H1 (cell line): ENCODE measurements at regions not wholly inside any gene's neighbourhood (a gene's known extent, or its start where the extent isn't known, plus 50 kb on each side); places are given as distances from the start of the nearest gene placed in this dataset.

Experiments
- CTCF ChIA-PET: fragments of 300-600 bp; sonication (Branson Sonifier 250); formaldehyde crosslinking; loops from one replicate; lab custom pipeline; 2021; ENCODE audit not compliant: partially characterized antibody; lab: Charles Lee
- POLR2A ChIA-PET: fragments of 300-600 bp; sonication (Branson Sonifier 250); formaldehyde crosslinking; loops from one replicate; lab custom pipeline; 2021; ENCODE audit warnings: inconsistent platforms; ENCODE audit not compliant: partially characterized antibody; lab: Charles Lee
- DNase-seq, 2 experiments: peaks; one replicate each; pipeline versions ENCODE4 v3.0.0 to v3.0.0-alpha.2; 2010 to 2022; ENCODE audit warnings: low spot score in 2 of 2, low read depth in 1 of 2, mixed read lengths in 1 of 2
- FAIRE-seq: peaks from 2 replicates; lab custom pipeline; 2011; peaks lifted over from hg19 to GRCh38; lab: Jason Lieb, UNC
- H2AFZ ChIP-seq: 2 replicates; pipeline ENCODE4 v1.8.1; 2012; ENCODE audit warnings: low read length, inconsistent platforms
- H2AK5ac ChIP-seq: 2 replicates; pipeline ENCODE4 v1.6.1; 2013; ENCODE audit warnings: low read depth, low read length
- H2BK120ac ChIP-seq: replicated peaks from 2 replicates; pipeline ENCODE3; 2013; ENCODE audit warnings: low read depth, low read length, inconsistent platforms
- H2BK12ac ChIP-seq: 2 replicates; pipeline ENCODE4 v1.6.1; 2013; ENCODE audit warnings: low read depth, low read length
- H2BK15ac ChIP-seq: 2 replicates; pipeline ENCODE4 v1.6.1; 2013; ENCODE audit warnings: low read length
- H2BK20ac ChIP-seq: 2 replicates; pipeline ENCODE4 v1.6.1; 2013; ENCODE audit warnings: low read length
- H2BK5ac ChIP-seq: 2 replicates; pipeline ENCODE4 v1.6.1; 2013; ENCODE audit warnings: low read depth, low read length
- H3K14ac ChIP-seq: 2 replicates; pipeline ENCODE4 v1.6.1; 2013; ENCODE audit warnings: inconsistent platforms; ENCODE audit not compliant: insufficient read length
- H3K18ac ChIP-seq: 2 replicates; pipeline ENCODE4 v1.6.1; 2013; ENCODE audit warnings: low read length; ENCODE audit errors: extremely low read depth
- H3K23ac ChIP-seq: 2 replicates; pipeline ENCODE4 v1.6.1; 2013; ENCODE audit warnings: inconsistent platforms; ENCODE audit not compliant: insufficient read length
- H3K23me2 ChIP-seq: 2 replicates; pipeline ENCODE4 v1.6.1; 2013; ENCODE audit warnings: low read depth, low read length
- H3K27ac ChIP-seq: 2 replicates; pipeline ENCODE4 v1.6.1; 2011; ENCODE audit warnings: low read depth, low read length, inconsistent platforms
- H3K27me3 ChIP-seq, 4 experiments: replicated peaks in 1 of 4; 1 replicate in 1 of 4; 2 replicates in 3 of 4; pipeline versions ENCODE4 v1.6.1 to v1.8.1; 2011 to 2013; ENCODE audit warnings: low read length in 3 of 4, mild to moderate bottlenecking in 3 of 4, inconsistent platforms in 2 of 4, mixed read lengths in 2 of 4, moderate library complexity in 1 of 4; ENCODE audit not compliant: control insufficient read depth in 3 of 4, insufficient read depth in 3 of 4; ENCODE audit errors: extremely low read depth in 1 of 4
- H3K36me3 ChIP-seq, 4 experiments: 2 replicates each; pipeline versions ENCODE4 v1.6.1 to v1.8.1; 2011 to 2013; ENCODE audit warnings: mild to moderate bottlenecking in 4 of 4, low read length in 3 of 4, moderate library complexity in 2 of 4, control low read depth in 1 of 4, inconsistent platforms in 1 of 4; ENCODE audit not compliant: insufficient read depth in 4 of 4, control insufficient read depth in 2 of 4
- H3K4ac ChIP-seq: replicated peaks from 2 replicates; pipeline ENCODE3; 2013; ENCODE audit warnings: low read length, low read depth, mixed read lengths, inconsistent platforms; ENCODE audit not compliant: insufficient read length
- H3K4me1 ChIP-seq, 4 experiments: replicated peaks in 1 of 4; 1 replicate in 1 of 4; 2 replicates in 3 of 4; pipeline versions ENCODE4 v1.6.1 to v1.8.1; 2011 to 2013; ENCODE audit warnings: low read length in 3 of 4, inconsistent platforms in 2 of 4, mixed read lengths in 1 of 4; ENCODE audit not compliant: insufficient read depth in 4 of 4, control insufficient read depth in 3 of 4
- H3K4me2 ChIP-seq, 2 experiments: 2 replicates each; pipeline versions ENCODE4 v1.6.1 to v1.8.1; 2011 to 2013; ENCODE audit warnings: low read depth in 2 of 2, low read length in 2 of 2, control low read depth in 1 of 2, inconsistent platforms in 1 of 2, mild to moderate bottlenecking in 1 of 2; ENCODE audit not compliant: insufficient read depth in 1 of 2
- H3K4me3 ChIP-seq, 4 experiments: fragments of 200-600, 300-600 bp in 1 of 4; sonication (generic), shearing (Covaris generic), sonication (Bioruptor Twin) in 1 of 4; 2 replicates each; pipeline versions ENCODE4 v1.5.1 to v1.8.1; 2011 to 2016; ENCODE audit warnings: low read length in 4 of 4, low read depth in 3 of 4, control low read depth in 2 of 4, inconsistent platforms in 2 of 4, mild to moderate bottlenecking in 2 of 4, mixed read lengths in 1 of 4, moderate library complexity in 1 of 4; ENCODE audit not compliant: insufficient read depth in 2 of 4; ENCODE audit errors: extremely low read depth in 1 of 4
- H3K56ac ChIP-seq: replicated peaks from 2 replicates; pipeline ENCODE3; 2013; ENCODE audit warnings: low read depth, mild to moderate bottlenecking, mixed read lengths, low read length, inconsistent platforms; ENCODE audit not compliant: insufficient read length
- H3K79me1 ChIP-seq: 2 replicates; pipeline ENCODE4 v1.6.1; 2013; ENCODE audit warnings: low read depth, low read length, control low read depth
- H3K79me2 ChIP-seq, 2 experiments: 2 replicates each; pipeline versions ENCODE4 v1.6.1 to v1.8.1; 2012 to 2013; ENCODE audit warnings: low read length in 2 of 2, mild to moderate bottlenecking in 2 of 2, inconsistent platforms in 1 of 2; ENCODE audit not compliant: insufficient read depth in 2 of 2, control insufficient read depth in 1 of 2
- H3K9ac ChIP-seq, 4 experiments: replicated peaks in 1 of 4; 1 replicate in 1 of 4; 2 replicates in 3 of 4; pipeline versions ENCODE4 v1.6.1 to v1.8.1; 2011 to 2013; ENCODE audit warnings: low read depth in 3 of 4, low read length in 3 of 4, control low read depth in 2 of 4, mild to moderate bottlenecking in 2 of 4, moderate library complexity in 2 of 4, inconsistent platforms in 1 of 4; ENCODE audit errors: extremely low read depth in 1 of 4
- H3K9me3 ChIP-seq, 2 experiments: 2 replicates each; pipeline versions ENCODE4 v1.6.1 to v1.8.1; 2012 to 2013; ENCODE audit warnings: mild to moderate bottlenecking in 2 of 2, moderate library complexity in 2 of 2, control low read depth in 1 of 2, inconsistent platforms in 1 of 2, low read depth in 1 of 2, low read length in 1 of 2, mixed read lengths in 1 of 2; ENCODE audit not compliant: insufficient read depth in 2 of 2
- H4K20me1 ChIP-seq, 2 experiments: replicated peaks in 1 of 2; 2 replicates each; pipeline versions ENCODE3 to v1.8.1; 2011 to 2013; ENCODE audit warnings: inconsistent platforms in 2 of 2, low read length in 2 of 2, mild to moderate bottlenecking in 1 of 2; ENCODE audit not compliant: insufficient read depth in 2 of 2, control insufficient read depth in 1 of 2
- H4K5ac ChIP-seq: 2 replicates; pipeline ENCODE4 v1.6.1; 2013; ENCODE audit warnings: low read length, low read depth, mixed read lengths, inconsistent platforms; ENCODE audit not compliant: insufficient read length
- H4K8ac ChIP-seq: 2 replicates; pipeline ENCODE4 v1.8.0; 2013; ENCODE audit warnings: mild to moderate bottlenecking, moderate library complexity, low read length, inconsistent platforms; ENCODE audit not compliant: insufficient read depth; ENCODE audit errors: extremely low read depth
- H4K91ac ChIP-seq: replicated peaks from 2 replicates; pipeline ENCODE3; 2013; ENCODE audit warnings: low read length, mixed read lengths, inconsistent platforms; ENCODE audit not compliant: insufficient read length
- WGBS, 2 experiments: shearing (Covaris generic) in 1 of 2; methylation state at CpG; one replicate each; pipeline versions ENCODE4 v1.1.6 to v1.1.7; 2013 to 2015; ENCODE audit warnings: low lambda C conversion rate in 2 of 2, mixed read lengths in 2 of 2, inconsistent platforms in 1 of 2, low coverage in 1 of 2, missing lambda C conversion rate in 1 of 2; ENCODE audit not compliant: insufficient replicate concordance in 2 of 2, insufficient coverage in 1 of 2, insufficient read length in 1 of 2; ENCODE audit errors: extremely low coverage in 1 of 2, missing lambda C conversion rate in 1 of 2; 5-methylcytosine and 5-hydroxymethylcytosine counted together

GRCh38 chr13:34035676-34036325, 217.9 kb downstream of the RFC3 start:
- Histone ChIP-seq H3K79me1 (no peaks in the 10 kb centered on the region), H3K27ac (no peak overlapping the region), H3K4me2 (no peak overlapping the region), H2BK20ac (no peak overlapping the region), H4K5ac (no peak overlapping the region), H4K20me1 (no peaks in the 10 kb centered on the region), H4K8ac (no peak overlapping the region), H2AK5ac (no peak overlapping the region), H3K4me1 (no peaks in the 10 kb centered on the region), H2BK15ac (no peak overlapping the region), H3K14ac (no peak overlapping the region), H3K4ac (no peak overlapping the region), H2BK12ac (no peak overlapping the region), H2BK120ac (no peak overlapping the region), H3K23ac (no peak overlapping the region), H3K9ac (no peak overlapping the region), H3K56ac (no peak overlapping the region), H2BK5ac (no peak overlapping the region), H4K91ac (no peak overlapping the region), H3K9me3 (no peaks in the 10 kb centered on the region), H3K27me3 (no peaks in the 10 kb centered on the region), H2AFZ (no peak overlapping the region), H3K18ac (no peak overlapping the region), H3K36me3 (no peaks in the 10 kb centered on the region), H3K4me3 (no peak overlapping the region), H3K23me2 (no peaks in the 10 kb centered on the region), H3K79me2 (no peaks in the 10 kb centered on the region)
- POLR2A ChIA-PET: no interaction called here
- CTCF ChIA-PET: interaction anchor here (0.6 to 1.5 kb wide), 2 partner anchors 10 to 418 kb away, joined by 3 to 4 read pairs; no protein-coding TSS in a partner anchor
- DNase-seq (no peak), FAIRE-seq (no peak)
- WGBS, 2 experiments: 91% methylated on average over 3 of the region's 3 CpGs; no CpG with 5 or more reads in 1 of the 2 experiments
